GM21723 (cell line): ENCODE measurements at regions not wholly inside any gene's neighbourhood (a gene's known extent, or its start where the extent isn't known, plus 50 kb on each side); places are given as distances from the start of the nearest gene placed in this dataset.
"Not testable (repeated sequence)": the region's sequence is repeated elsewhere in the genome, so short reads cannot be mapped to it uniquely, and the experiment has no call there.

Experiments
- ATAC-seq: cut with Tn5 transposase; IDR thresholded peaks from one replicate; pipeline ENCODE4 v1.9.1; 2021; ENCODE audit warnings: mild to moderate bottlenecking, moderate library complexity; ENCODE audit not compliant: unreplicated experiment

- no peak for ATAC-seq
These were observed 89.1 kb downstream of the ACTL7B start for GRCh38 chr9:108766626-108767161.

- no peak for ATAC-seq
These were observed 90.5 kb downstream of the ACTL7B start for GRCh38 chr9:108765265-108765664.

- ATAC-seq = no peak
These were observed 93.3 kb downstream of the ACTL7B start for GRCh38 chr9:108762348-108763055.

GRCh38 chr9:108761655-108762347 is 94.0 kb downstream of the ACTL7B start:
- ATAC-seq = no peak

GRCh38 chr9:108760841-108761240 is 94.9 kb downstream of the ACTL7B start:
- no peak for ATAC-seq

- ATAC-seq = no peak
These were observed 96.0 kb downstream of the ACTL7B start for GRCh38 chr9:108759835-108760234.

GRCh38 chr9:108759399-108759798 is 96.4 kb downstream of the ACTL7B start:
- no peak for ATAC-seq

GRCh38 chr9:108756746-108757490 is 98.9 kb downstream of the ACTL7B start:
- ATAC-seq = no peak

GRCh38 chr9:108755979-108756378 is 99.8 kb downstream of the ACTL7B start:
- peak; percentile 62 for ATAC-seq

GRCh38 chr9:108751369-108751768 is 104.4 kb downstream of the ACTL7B start:
- ATAC-seq = no peak

GRCh38 chr9:108750661-108751215 is 105.0 kb downstream of the ACTL7B start:
- no peak for ATAC-seq

- no peak for ATAC-seq
These were observed 107.0 kb downstream of the ACTL7B start for GRCh38 chr9:108748776-108749175.

GRCh38 chr9:108746864-108747263 is 108.9 kb downstream of the ACTL7B start:
- no peak for ATAC-seq

- ATAC-seq = no peak
These were observed 109.8 kb downstream of the ACTL7B start for GRCh38 chr9:108746001-108746400.

- no peak for ATAC-seq
These were observed 111.1 kb downstream of the ACTL7B start for GRCh38 chr9:108744641-108745040.

- ATAC-seq = no peak
These were observed 111.8 kb downstream of the ACTL7B start for GRCh38 chr9:108743901-108744371.

- ATAC-seq = no peak
These were observed 112.4 kb downstream of the ACTL7B start for GRCh38 chr9:108743416-108743815.

- no peak for ATAC-seq
These were observed 113.6 kb downstream of the ACTL7B start for GRCh38 chr9:108742191-108742590.

GRCh38 chr9:108731292-108731691 is 124.5 kb downstream of the ACTL7B start:
- not testable (repeated sequence) for ATAC-seq

- ATAC-seq = no peak
These were observed 128.1 kb downstream of the ACTL7B start for GRCh38 chr9:108727580-108728111.

- no peak for ATAC-seq
These were observed 131.1 kb downstream of the ACTL7B start for GRCh38 chr9:108724652-108725051.
